ENCODE measurements at regions not wholly inside any gene's neighbourhood (a gene's known extent, or its start where the extent isn't known, plus 50 kb on each side); places are given as distances from the start of the nearest gene placed in this dataset.

- no peak overlapping the region for H3K27ac ChIP-seq (ENCODE audit: control insufficient read depth, insufficient read depth)
- RAD21 ChIA-PET (ENCODE audit: unreplicated experiment): no interaction called here
- intact Hi-C loops (cut with micrococcal nuclease; ENCODE audit: unreplicated experiment) (no loop called here), in situ Hi-C loops (cut with MboI) (no loop called here)
- CTCF ChIA-PET: no interaction called here
- no peak overlapping the region for H2AFZ ChIP-seq (ENCODE audit: control insufficient read depth, low read depth, low read length)
- no peak overlapping the region for H3K4me3 ChIP-seq
- FAIRE-seq (no peak), ATAC-seq (no peak), DNase-seq (ENCODE audit: low read depth, low spot score) (no peak)
- TF ChIP-seq NRF1 (conservative IDR thresholded peaks at IDR 0.05; ENCODE audit: low read depth, low read length) (no peak), MYB (IDR thresholded peaks at IDR 0.05; ENCODE audit: borderline replicate concordance, low read depth, low read length) (no peak), JUND (IDR thresholded peaks at IDR 0.05; ENCODE audit: low read depth, low read length) (no peak), ZNF207 (IDR thresholded peaks at IDR 0.05; ENCODE audit: borderline replicate concordance) (no peak), BHLHE40 (IDR thresholded peaks at IDR 0.05; ENCODE audit: borderline replicate concordance in 1 of 2, low read depth in 2 of 2, low read length in 1 of 2) (no peak), NR2F1 (conservative IDR thresholded peaks at IDR 0.05) (no peak), CBX5 (IDR thresholded peaks at IDR 0.05; ENCODE audit: low read depth) (no peak), MYC (IDR thresholded peaks at IDR 0.05; ENCODE audit: insufficient read depth, insufficient read length, insufficient replicate concordance, low read length, severe bottlenecking) (no peak)
- H3K79me2 ChIP-seq (ENCODE audit: control insufficient read depth, insufficient read depth, low read length): no peaks in the 10 kb centered on the region
- no peaks in the 10 kb centered on the region for H3K9me3 ChIP-seq (replicated peaks; ENCODE audit: control insufficient read depth, insufficient read depth, low read length)
- SMC1A ChIA-PET (ENCODE audit: uncharacterized antibody, unreplicated experiment): no interaction called here
- H3K4me2 ChIP-seq (ENCODE audit: control insufficient read depth, insufficient read depth): no peak overlapping the region
- no peaks in the 10 kb centered on the region for H3K36me3 ChIP-seq (ENCODE audit: control insufficient read depth in 2 of 2, insufficient read depth in 2 of 2, low read length in 1 of 2)
- no peaks in the 10 kb centered on the region for H4K20me1 ChIP-seq (ENCODE audit: control insufficient read depth, insufficient read depth)
- BruUV-seq (replicated peaks): no TSS peak
- no peak overlapping the region for H3K9ac ChIP-seq (ENCODE audit: control insufficient read depth, insufficient read depth, low read length)
- POLR2A ChIA-PET: no interaction called here
- H3K27me3 ChIP-seq (replicated peaks in 1 of 2; ENCODE audit: control insufficient read depth in 2 of 2, insufficient read depth in 2 of 2, low read length in 1 of 2): peaks cover 0 to 1% of the 10 kb centered on the region in 2 experiments; a peak in 1 of 4 replicates
- WGBS (ENCODE audit: insufficient coverage, insufficient replicate concordance, low lambda C conversion rate, missing lambda C conversion rate): 43% methylated on average over 7 of the region's 7 CpGs
- H3K4me1 ChIP-seq (ENCODE audit: control insufficient read depth, insufficient read depth, low read length): peaks cover 4% of the 10 kb centered on the region
Measured at GRCh38 chr16:50455288-50455845, 86.6 kb upstream of the BRD7 start.

DNA sequence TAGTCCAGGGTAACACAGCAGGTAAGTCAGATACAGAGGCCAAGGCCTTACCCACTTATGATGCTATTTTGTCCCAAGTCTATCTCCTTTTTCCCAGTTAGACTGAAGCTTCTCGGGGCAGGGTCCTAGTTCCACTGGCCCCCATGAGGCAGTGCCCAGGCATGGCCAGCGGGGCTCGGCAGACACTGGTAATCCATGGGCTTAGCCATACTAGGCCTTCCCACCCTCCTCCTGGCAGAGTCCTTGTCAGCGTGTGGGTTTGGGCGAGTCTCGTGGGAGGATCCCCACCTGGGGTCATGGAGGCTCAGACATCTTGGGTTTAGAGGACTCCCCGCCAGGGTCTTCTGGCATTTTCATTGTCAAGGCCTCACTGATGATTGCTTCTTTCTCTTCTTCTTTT is 84.7 kb upstream of the BRD7 start:
- Histone ChIP-seq H3K36me3 (ENCODE audit: control insufficient read depth in 2 of 2, insufficient read depth in 2 of 2, low read length in 1 of 2) (no peaks in the 10 kb centered on the region), H3K4me3 (no peak overlapping the region), H3K27me3 (replicated peaks in 1 of 2; ENCODE audit: control insufficient read depth in 2 of 2, insufficient read depth in 2 of 2, low read length in 1 of 2) (peaks cover 0 to 3% of the 10 kb centered on the region in 2 experiments; a peak in 1 of 4 replicates), H3K27ac (ENCODE audit: control insufficient read depth, insufficient read depth) (no peak overlapping the region), H4K20me1 (ENCODE audit: control insufficient read depth, insufficient read depth) (no peaks in the 10 kb centered on the region), H3K9ac (ENCODE audit: control insufficient read depth, insufficient read depth, low read length) (no peak overlapping the region), H3K9me3 (replicated peaks; ENCODE audit: control insufficient read depth, insufficient read depth, low read length) (no peaks in the 10 kb centered on the region), H3K4me2 (ENCODE audit: control insufficient read depth, insufficient read depth) (no peak overlapping the region), H2AFZ (ENCODE audit: control insufficient read depth, low read depth, low read length) (no peak overlapping the region), H3K79me2 (ENCODE audit: control insufficient read depth, insufficient read depth, low read length) (no peaks in the 10 kb centered on the region), H3K4me1 (ENCODE audit: control insufficient read depth, insufficient read depth, low read length) (peaks cover 4% of the 10 kb centered on the region)
- DNase-seq (ENCODE audit: low read depth, low spot score) (no peak), ATAC-seq (no peak), FAIRE-seq (no peak)
- BruUV-seq (replicated peaks): no TSS peak
- intact Hi-C loops (cut with micrococcal nuclease; ENCODE audit: unreplicated experiment) (no loop called here), in situ Hi-C loops (cut with MboI) (no loop called here)
- ChIA-PET SMC1A (ENCODE audit: uncharacterized antibody, unreplicated experiment) (no interaction called here), RAD21 (ENCODE audit: unreplicated experiment) (no interaction called here), CTCF (no interaction called here), POLR2A (no interaction called here)
- WGBS (ENCODE audit: insufficient coverage, insufficient replicate concordance, low lambda C conversion rate, missing lambda C conversion rate): 65% methylated on average over 7 of the region's 7 CpGs
- TF ChIP-seq SMARCA5 (IDR thresholded peaks at IDR 0.05): no peak
- TF ChIP-seq ZNF622 (IDR thresholded peaks at IDR 0.05): no peak
- no peak for TF ChIP-seq WRNIP1 (IDR thresholded peaks at IDR 0.05; ENCODE audit: borderline replicate concordance, low read depth, low read length)
- TF ChIP-seq ZZZ3 (IDR thresholded peaks at IDR 0.05; ENCODE audit: control insufficient read depth, insufficient read length, low read depth): no peak
- no peak for TF ChIP-seq FOXM1 (IDR thresholded peaks at IDR 0.05; ENCODE audit: low read depth, low read length)
- no peak for TF ChIP-seq ZNF207 (IDR thresholded peaks at IDR 0.05; ENCODE audit: borderline replicate concordance)
- TF ChIP-seq ZBTB11 (CRISPR knock-in tag; IDR thresholded peaks at IDR 0.05): no peak
